ENCODE measurements at regions not wholly inside any gene's neighbourhood (a gene's known extent, or its start where the extent isn't known, plus 50 kb on each side); places are given as distances from the start of the nearest gene placed in this dataset.

DNA sequence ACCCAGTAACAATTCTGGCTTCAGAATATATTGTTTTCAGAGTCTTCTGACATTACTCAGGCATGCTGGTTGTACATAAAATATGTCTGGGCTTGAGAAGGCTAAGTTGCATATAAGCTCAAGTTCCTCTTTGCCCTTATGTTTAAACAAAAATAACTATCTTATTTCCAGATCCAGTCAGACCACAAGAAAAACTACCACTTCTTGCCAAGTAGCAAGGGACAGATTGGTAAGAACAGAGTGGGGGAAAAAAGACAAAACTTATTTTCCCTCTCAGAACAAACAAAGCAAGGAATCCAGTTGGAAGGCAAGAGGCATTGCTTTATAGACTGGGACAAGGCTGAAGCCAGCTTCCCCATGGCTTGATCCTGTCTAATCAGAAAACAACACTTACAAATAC is 1036.7 kb upstream of the CELF4 start:
- ATAC-seq (ENCODE audit: low FRiP score in 2 of 2), result no peak
- TF ChIP-seq, protein P1, sequence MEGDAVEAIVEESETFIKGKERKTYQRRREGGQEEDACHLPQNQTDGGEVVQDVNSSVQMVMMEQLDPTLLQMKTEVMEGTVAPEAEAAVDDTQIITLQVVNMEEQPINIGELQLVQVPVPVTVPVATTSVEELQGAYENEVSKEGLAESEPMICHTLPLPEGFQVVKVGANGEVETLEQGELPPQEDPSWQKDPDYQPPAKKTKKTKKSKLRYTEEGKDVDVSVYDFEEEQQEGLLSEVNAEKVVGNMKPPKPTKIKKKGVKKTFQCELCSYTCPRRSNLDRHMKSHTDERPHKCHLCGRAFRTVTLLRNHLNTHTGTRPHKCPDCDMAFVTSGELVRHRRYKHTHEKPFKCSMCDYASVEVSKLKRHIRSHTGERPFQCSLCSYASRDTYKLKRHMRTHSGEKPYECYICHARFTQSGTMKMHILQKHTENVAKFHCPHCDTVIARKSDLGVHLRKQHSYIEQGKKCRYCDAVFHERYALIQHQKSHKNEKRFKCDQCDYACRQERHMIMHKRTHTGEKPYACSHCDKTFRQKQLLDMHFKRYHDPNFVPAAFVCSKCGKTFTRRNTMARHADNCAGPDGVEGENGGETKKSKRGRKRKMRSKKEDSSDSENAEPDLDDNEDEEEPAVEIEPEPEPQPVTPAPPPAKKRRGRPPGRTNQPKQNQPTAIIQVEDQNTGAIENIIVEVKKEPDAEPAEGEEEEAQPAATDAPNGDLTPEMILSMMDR (IDR thresholded peaks at IDR 0.05), result no peak
- no peak for TF ChIP-seq EP300 (IDR thresholded peaks at IDR 0.05)
- no peak for TF ChIP-seq POLR2AphosphoS5 (IDR thresholded peaks at IDR 0.05)
- no peak overlapping the region for H3K4me3 ChIP-seq
- no peak for DNase-seq
- H3K27ac ChIP-seq, result no peak overlapping the region
- H3K27me3 ChIP-seq, result no peaks in the 10 kb centered on the region
- H3K9me3 ChIP-seq, result no peaks in the 10 kb centered on the region
- H3K36me3 ChIP-seq, result no peaks in the 10 kb centered on the region
- no peaks in the 10 kb centered on the region for H3K4me1 ChIP-seq

DNA sequence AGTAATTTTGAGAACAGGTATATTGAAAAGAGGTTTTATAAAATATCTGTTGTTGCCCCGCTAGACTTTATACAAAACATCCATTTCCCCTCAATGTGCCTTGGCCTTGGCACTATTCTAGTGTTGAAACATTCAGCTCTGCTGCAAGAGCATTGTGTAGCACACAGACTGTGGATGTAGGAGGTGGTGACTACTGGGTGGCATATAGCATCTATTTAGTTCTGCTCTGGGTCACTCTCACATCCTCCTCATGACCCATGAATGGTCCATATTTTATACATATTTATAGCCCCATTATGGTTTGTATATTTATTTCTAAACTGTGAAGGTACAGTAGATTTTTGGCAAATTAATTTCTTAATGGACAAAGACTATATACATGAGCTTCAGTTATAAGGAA is 1022.0 kb upstream of the CELF4 start:
- TF ChIP-seq, protein P1 (IDR thresholded peaks at IDR 0.05), result no peak
- TF ChIP-seq POLR2AphosphoS5 (IDR thresholded peaks at IDR 0.05), result no peak
- no peak for TF ChIP-seq POLR2A (IDR thresholded peaks at IDR 0.05)
- no peaks in the 10 kb centered on the region for H3K36me3 ChIP-seq
- H3K27ac ChIP-seq, result no peak overlapping the region
- H3K27me3 ChIP-seq, result no peaks in the 10 kb centered on the region
- no peak for ATAC-seq (ENCODE audit: low FRiP score in 2 of 2)
- H3K4me3 ChIP-seq, result no peak overlapping the region
- no peaks in the 10 kb centered on the region for H3K9me3 ChIP-seq
- 86 to 97% methylated on average over 1 of the region's 1 CpG for WGBS, 2 donors
- DNase-seq, result no peak
- no peaks in the 10 kb centered on the region for H3K4me1 ChIP-seq

DNA sequence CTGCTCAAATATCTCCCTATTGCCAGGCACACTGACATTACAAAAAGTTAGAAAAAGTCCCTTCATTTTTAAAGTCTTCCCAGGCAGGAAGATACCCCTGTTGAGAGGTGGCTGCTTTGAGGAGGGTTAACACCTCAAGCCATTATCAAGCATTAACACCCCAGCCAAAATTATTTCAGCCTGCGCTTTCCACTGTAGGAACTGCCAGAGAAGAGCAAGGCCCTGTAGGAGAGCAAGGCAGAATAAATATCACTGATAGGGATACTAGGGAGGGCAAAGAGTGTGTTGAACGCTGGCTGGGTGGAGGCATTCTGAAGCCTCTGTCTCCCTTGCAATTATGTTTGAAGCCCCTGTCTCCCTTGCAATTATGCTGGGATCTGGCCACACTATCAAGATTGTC is 1020.7 kb upstream of the CELF4 start:
- Histone ChIP-seq H3K27ac (no peak overlapping the region), H3K4me1 (no peaks in the 10 kb centered on the region), H3K4me3 (no peak overlapping the region), H3K27me3 (no peaks in the 10 kb centered on the region), H3K36me3 (no peaks in the 10 kb centered on the region), H3K9me3 (no peaks in the 10 kb centered on the region)
- WGBS, 2 donors, result 73 to 85% methylated on average over 2 of the region's 2 CpGs
- no peak for TF ChIP-seq POLR2A (IDR thresholded peaks at IDR 0.05)
- no peak for TF ChIP-seq POLR2AphosphoS5 (IDR thresholded peaks at IDR 0.05)
- TF ChIP-seq EP300 (IDR thresholded peaks at IDR 0.05), result no peak
- TF ChIP-seq, protein P1 (IDR thresholded peaks at IDR 0.05), result no peak
- DNase-seq (no peak), ATAC-seq (ENCODE audit: low FRiP score in 2 of 2) (no peak)

DNA sequence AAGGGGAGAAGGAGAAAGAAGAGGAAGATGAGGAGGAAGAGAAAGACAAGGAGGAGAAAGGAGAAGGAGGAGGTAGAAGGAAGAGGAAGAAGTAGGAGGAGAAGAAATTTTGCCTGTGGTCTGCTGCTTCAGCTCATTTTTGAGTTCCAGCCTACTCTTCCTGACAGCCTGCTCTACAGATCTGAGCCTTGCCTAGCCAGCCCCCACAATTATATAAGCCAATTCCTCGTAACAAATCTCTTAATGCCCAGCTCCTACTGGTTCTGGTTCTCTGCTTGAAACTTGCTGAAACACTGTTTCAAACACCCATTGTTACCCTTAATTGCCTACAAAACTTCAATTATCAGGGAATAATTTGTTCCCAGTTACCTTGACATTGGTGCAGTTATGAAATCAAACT is 1014.2 kb upstream of the CELF4 start:
- no peaks in the 10 kb centered on the region for H3K36me3 ChIP-seq
- ATAC-seq (ENCODE audit: low FRiP score in 2 of 2) (no peak), DNase-seq (no peak)
- no peak overlapping the region for H3K27ac ChIP-seq
- no peak overlapping the region for H3K4me3 ChIP-seq
- TF ChIP-seq, protein P1 (IDR thresholded peaks at IDR 0.05), result no peak
- no peak for TF ChIP-seq POLR2AphosphoS5 (IDR thresholded peaks at IDR 0.05)
- TF ChIP-seq EP300 (IDR thresholded peaks at IDR 0.05), result no peak
- TF ChIP-seq POLR2A (IDR thresholded peaks at IDR 0.05), result no peak
- WGBS, 2 donors, result 77 to 85% methylated on average over 1 of the region's 1 CpG
- no peaks in the 10 kb centered on the region for H3K27me3 ChIP-seq
- no peaks in the 10 kb centered on the region for H3K4me1 ChIP-seq
- H3K9me3 ChIP-seq, result no peaks in the 10 kb centered on the region

DNA sequence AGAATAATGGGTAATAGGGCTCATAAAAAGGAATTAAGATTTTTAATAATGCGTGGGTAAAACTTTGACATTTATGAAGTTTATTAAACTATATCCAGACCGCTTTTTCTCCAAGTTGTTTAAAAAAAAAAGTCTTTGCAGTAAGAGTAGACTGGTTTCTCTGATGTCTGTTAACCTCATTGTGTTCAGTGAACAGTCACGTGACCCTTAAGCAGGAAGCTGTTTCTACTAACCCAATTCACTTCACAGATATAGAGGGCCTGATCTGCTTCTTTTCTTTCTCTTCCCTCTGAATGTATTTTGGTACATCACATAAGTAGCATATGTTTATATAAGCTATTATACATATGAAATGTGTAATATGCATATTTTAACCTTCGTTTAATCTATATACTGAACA is 1011.3 kb upstream of the CELF4 start:
- H3K4me1 ChIP-seq, result no peaks in the 10 kb centered on the region
- 78 to 82% methylated on average over 4 of the region's 4 CpGs for WGBS, 2 donors
- ATAC-seq (ENCODE audit: low FRiP score in 2 of 2), result no peak
- H3K36me3 ChIP-seq, result no peaks in the 10 kb centered on the region
- no peak overlapping the region for H3K27ac ChIP-seq
- TF ChIP-seq POLR2A (IDR thresholded peaks at IDR 0.05), result no peak
- no peak for TF ChIP-seq EP300 (IDR thresholded peaks at IDR 0.05)
- TF ChIP-seq, protein P1 (IDR thresholded peaks at IDR 0.05), result no peak
- no peak overlapping the region for H3K4me3 ChIP-seq
- no peaks in the 10 kb centered on the region for H3K9me3 ChIP-seq
- no peaks in the 10 kb centered on the region for H3K27me3 ChIP-seq
- no peak for DNase-seq
